Liver (tissue), 3 donors: ENCODE measurements at regions not wholly inside any gene's neighbourhood (a gene's known extent, or its start where the extent isn't known, plus 50 kb on each side); places are given as distances from the start of the nearest gene placed in this dataset.

ENCODE experiments used
- FOXA1 ChIP-seq: IDR thresholded peaks from 2 replicates; pipeline ENCODE4 v1.6.1; 2016; ENCODE audit warnings: antibody characterized with exemption
- FOXA2 ChIP-seq: IDR thresholded peaks from 2 replicates; pipeline ENCODE4 v1.6.1; 2016; ENCODE audit warnings: antibody characterized with exemption
- GABPA ChIP-seq, 2 donors: IDR thresholded peaks in 1 of 2; conservative IDR thresholded peaks in 1 of 2; 2 replicates each; pipeline ENCODE4 v1.6.1; 2016; ENCODE audit warnings: antibody characterized with exemption in 2 of 2, mild to moderate bottlenecking in 1 of 2, moderate library complexity in 1 of 2
- RXRA ChIP-seq, 2 donors: IDR thresholded peaks; 2 replicates each; pipeline ENCODE4 v1.6.1; 2017 to 2018; ENCODE audit warnings: antibody characterized with exemption in 2 of 2, mild to moderate bottlenecking in 1 of 2
- SP1 ChIP-seq: IDR thresholded peaks from 2 replicates; pipeline ENCODE4 v1.6.1; 2018; ENCODE audit warnings: antibody characterized with exemption, mild to moderate bottlenecking
- TAF1 ChIP-seq: conservative IDR thresholded peaks from 2 replicates; pipeline ENCODE4 v1.6.1; 2016; ENCODE audit warnings: antibody characterized with exemption, mild to moderate bottlenecking
- YY1 ChIP-seq: IDR thresholded peaks from 2 replicates; pipeline ENCODE4 v1.6.1; 2016; ENCODE audit warnings: antibody characterized with exemption, mild to moderate bottlenecking
- TF ChIP-seq, protein P1 (sequence below): fragments of 150-350 bp; IDR thresholded peaks from 2 replicates; pipeline ENCODE4 v1.5.1; 2017; ENCODE audit warnings: improper control_type of control experiment, low read depth, low read length; ENCODE audit not compliant: missing input control
- TF ChIP-seq, protein P2 (sequence below): IDR thresholded peaks from 2 replicates; pipeline ENCODE4 v1.6.1; 2016; ENCODE audit warnings: antibody characterized with exemption, mild to moderate bottlenecking
- TF ChIP-seq, protein P3 (sequence below): IDR thresholded peaks from 2 replicates; pipeline ENCODE4 v1.6.1; 2016; ENCODE audit warnings: antibody characterized with exemption
- TF ChIP-seq, protein P4 (sequence below): IDR thresholded peaks from 2 replicates; pipeline ENCODE4 v1.6.1; 2016; ENCODE audit warnings: antibody characterized with exemption
- TF ChIP-seq, protein P5 (sequence below): IDR thresholded peaks from 2 replicates; pipeline ENCODE4 v1.6.1; 2016; ENCODE audit warnings: antibody characterized with exemption
- donor health status: healthy.
- donor health status: healthy.

DNA sequence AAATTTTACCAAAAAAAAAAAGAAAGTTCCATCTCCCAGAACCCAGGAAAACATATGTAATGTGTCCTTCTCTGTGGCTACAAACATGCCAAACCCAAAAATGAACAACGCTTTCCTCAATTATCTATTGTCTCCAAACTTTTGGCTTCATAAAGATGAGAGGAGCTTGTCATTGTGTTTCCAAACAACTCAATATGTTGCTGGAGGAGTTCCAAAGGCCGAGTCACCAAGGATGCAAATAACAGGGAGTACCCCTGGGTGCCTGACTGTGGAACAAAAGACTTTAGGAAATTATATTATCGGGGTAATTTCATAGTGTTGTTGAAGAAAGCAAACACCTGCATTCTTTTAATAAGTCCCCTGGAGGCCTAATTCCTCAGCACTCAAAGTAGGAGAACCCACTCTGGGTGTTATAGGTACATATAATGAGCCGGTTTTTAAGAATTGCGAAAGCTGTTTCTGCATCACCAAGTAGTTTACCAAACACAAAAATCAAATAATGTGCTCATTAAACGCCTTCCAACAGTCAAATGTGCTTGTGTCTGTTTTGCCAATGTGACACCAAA is 206.3 kb upstream of the PRICKLE2 start:
- TF ChIP-seq, protein P1, sequence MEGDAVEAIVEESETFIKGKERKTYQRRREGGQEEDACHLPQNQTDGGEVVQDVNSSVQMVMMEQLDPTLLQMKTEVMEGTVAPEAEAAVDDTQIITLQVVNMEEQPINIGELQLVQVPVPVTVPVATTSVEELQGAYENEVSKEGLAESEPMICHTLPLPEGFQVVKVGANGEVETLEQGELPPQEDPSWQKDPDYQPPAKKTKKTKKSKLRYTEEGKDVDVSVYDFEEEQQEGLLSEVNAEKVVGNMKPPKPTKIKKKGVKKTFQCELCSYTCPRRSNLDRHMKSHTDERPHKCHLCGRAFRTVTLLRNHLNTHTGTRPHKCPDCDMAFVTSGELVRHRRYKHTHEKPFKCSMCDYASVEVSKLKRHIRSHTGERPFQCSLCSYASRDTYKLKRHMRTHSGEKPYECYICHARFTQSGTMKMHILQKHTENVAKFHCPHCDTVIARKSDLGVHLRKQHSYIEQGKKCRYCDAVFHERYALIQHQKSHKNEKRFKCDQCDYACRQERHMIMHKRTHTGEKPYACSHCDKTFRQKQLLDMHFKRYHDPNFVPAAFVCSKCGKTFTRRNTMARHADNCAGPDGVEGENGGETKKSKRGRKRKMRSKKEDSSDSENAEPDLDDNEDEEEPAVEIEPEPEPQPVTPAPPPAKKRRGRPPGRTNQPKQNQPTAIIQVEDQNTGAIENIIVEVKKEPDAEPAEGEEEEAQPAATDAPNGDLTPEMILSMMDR = no peak
- TF ChIP-seq, protein P2, sequence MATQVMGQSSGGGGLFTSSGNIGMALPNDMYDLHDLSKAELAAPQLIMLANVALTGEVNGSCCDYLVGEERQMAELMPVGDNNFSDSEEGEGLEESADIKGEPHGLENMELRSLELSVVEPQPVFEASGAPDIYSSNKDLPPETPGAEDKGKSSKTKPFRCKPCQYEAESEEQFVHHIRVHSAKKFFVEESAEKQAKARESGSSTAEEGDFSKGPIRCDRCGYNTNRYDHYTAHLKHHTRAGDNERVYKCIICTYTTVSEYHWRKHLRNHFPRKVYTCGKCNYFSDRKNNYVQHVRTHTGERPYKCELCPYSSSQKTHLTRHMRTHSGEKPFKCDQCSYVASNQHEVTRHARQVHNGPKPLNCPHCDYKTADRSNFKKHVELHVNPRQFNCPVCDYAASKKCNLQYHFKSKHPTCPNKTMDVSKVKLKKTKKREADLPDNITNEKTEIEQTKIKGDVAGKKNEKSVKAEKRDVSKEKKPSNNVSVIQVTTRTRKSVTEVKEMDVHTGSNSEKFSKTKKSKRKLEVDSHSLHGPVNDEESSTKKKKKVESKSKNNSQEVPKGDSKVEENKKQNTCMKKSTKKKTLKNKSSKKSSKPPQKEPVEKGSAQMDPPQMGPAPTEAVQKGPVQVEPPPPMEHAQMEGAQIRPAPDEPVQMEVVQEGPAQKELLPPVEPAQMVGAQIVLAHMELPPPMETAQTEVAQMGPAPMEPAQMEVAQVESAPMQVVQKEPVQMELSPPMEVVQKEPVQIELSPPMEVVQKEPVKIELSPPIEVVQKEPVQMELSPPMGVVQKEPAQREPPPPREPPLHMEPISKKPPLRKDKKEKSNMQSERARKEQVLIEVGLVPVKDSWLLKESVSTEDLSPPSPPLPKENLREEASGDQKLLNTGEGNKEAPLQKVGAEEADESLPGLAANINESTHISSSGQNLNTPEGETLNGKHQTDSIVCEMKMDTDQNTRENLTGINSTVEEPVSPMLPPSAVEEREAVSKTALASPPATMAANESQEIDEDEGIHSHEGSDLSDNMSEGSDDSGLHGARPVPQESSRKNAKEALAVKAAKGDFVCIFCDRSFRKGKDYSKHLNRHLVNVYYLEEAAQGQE = no peak
- TF ChIP-seq SP1 = no peak
- TF ChIP-seq, protein P3, sequence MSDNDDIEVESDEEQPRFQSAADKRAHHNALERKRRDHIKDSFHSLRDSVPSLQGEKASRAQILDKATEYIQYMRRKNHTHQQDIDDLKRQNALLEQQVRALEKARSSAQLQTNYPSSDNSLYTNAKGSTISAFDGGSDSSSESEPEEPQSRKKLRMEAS = no peak
- TF ChIP-seq TAF1 = no peak
- no peak for TF ChIP-seq RXRA (IDR thresholded peaks at IDR 0.05)
- TF ChIP-seq, protein P4, sequence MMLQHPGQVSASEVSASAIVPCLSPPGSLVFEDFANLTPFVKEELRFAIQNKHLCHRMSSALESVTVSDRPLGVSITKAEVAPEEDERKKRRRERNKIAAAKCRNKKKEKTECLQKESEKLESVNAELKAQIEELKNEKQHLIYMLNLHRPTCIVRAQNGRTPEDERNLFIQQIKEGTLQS = no peak
- TF ChIP-seq, protein P5, sequence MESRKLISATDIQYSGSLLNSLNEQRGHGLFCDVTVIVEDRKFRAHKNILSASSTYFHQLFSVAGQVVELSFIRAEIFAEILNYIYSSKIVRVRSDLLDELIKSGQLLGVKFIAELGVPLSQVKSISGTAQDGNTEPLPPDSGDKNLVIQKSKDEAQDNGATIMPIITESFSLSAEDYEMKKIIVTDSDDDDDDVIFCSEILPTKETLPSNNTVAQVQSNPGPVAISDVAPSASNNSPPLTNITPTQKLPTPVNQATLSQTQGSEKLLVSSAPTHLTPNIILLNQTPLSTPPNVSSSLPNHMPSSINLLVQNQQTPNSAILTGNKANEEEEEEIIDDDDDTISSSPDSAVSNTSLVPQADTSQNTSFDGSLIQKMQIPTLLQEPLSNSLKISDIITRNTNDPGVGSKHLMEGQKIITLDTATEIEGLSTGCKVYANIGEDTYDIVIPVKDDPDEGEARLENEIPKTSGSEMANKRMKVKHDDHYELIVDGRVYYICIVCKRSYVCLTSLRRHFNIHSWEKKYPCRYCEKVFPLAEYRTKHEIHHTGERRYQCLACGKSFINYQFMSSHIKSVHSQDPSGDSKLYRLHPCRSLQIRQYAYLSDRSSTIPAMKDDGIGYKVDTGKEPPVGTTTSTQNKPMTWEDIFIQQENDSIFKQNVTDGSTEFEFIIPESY = no peak
- TF ChIP-seq YY1 = no peak
- no peak for TF ChIP-seq GABPA (IDR thresholded peaks at IDR 0.05 in 1 of 2, conservative IDR thresholded peaks at IDR 0.05 in 1 of 2)
- TF ChIP-seq FOXA2 = no peak
- no peak for TF ChIP-seq FOXA1
